ENCODE measurements at regions not wholly inside any gene's neighbourhood (a gene's known extent, or its start where the extent isn't known, plus 50 kb on each side); places are given as distances from the start of the nearest gene placed in this dataset.

- TF ChIP-seq, protein P1, sequence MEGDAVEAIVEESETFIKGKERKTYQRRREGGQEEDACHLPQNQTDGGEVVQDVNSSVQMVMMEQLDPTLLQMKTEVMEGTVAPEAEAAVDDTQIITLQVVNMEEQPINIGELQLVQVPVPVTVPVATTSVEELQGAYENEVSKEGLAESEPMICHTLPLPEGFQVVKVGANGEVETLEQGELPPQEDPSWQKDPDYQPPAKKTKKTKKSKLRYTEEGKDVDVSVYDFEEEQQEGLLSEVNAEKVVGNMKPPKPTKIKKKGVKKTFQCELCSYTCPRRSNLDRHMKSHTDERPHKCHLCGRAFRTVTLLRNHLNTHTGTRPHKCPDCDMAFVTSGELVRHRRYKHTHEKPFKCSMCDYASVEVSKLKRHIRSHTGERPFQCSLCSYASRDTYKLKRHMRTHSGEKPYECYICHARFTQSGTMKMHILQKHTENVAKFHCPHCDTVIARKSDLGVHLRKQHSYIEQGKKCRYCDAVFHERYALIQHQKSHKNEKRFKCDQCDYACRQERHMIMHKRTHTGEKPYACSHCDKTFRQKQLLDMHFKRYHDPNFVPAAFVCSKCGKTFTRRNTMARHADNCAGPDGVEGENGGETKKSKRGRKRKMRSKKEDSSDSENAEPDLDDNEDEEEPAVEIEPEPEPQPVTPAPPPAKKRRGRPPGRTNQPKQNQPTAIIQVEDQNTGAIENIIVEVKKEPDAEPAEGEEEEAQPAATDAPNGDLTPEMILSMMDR (IDR thresholded peaks at IDR 0.05; ENCODE audit: insufficient read depth, low read depth, low read length), result no peak
- no peak for TF ChIP-seq EZH2 (IDR thresholded peaks at IDR 0.05; ENCODE audit: insufficient read depth, low read length)
These were observed 62.5 kb upstream of the RAPGEF4 start for GRCh38 chr2:172673056-172673683.

Data from astrocyte (in vitro differentiated cells and primary cell).